ENCODE measurements at regions not wholly inside any gene's neighbourhood (a gene's known extent, or its start where the extent isn't known, plus 50 kb on each side); places are given as distances from the start of the nearest gene placed in this dataset.
"Not testable (repeated sequence)": the region's sequence is repeated elsewhere in the genome, so short reads cannot be mapped to it uniquely, and the experiment has no call there.

DNA sequence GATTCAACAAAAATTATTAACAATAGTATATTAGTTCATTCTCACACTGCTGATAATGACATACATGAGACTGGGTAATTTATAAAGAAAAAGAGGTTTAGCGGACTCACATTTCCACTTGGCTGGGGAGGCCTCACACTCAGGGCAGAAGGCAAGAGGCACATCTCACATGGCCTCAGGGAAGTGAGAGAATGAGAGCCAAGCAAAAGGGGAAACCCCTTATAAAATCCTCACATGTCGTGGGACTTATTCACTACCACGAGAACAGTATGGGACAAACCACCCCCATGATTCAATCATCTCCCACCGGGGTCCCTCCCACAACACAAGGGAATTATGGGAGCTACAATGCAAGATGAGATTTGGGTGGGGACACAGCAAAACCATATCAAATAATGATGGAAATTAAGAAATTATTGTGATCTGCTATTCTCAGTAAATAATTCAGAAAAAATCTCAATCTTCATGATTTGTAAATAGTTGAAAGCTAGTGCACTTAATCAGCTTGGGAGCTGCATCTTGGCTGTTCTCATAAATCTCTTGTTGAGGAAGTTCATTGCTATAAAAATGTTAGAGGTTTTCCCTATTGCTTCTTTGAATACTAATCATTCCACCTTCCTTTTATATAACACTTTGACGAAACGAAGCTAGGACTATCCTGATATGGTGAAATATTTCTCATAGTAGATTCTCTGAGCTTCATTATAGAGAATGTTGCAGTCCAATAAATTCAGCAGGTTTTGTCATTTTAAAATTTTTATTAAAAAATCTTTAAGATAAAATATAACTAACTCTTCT lies 179.2 kb downstream of the SPDYE17 start:
- TF ChIP-seq, protein P1, sequence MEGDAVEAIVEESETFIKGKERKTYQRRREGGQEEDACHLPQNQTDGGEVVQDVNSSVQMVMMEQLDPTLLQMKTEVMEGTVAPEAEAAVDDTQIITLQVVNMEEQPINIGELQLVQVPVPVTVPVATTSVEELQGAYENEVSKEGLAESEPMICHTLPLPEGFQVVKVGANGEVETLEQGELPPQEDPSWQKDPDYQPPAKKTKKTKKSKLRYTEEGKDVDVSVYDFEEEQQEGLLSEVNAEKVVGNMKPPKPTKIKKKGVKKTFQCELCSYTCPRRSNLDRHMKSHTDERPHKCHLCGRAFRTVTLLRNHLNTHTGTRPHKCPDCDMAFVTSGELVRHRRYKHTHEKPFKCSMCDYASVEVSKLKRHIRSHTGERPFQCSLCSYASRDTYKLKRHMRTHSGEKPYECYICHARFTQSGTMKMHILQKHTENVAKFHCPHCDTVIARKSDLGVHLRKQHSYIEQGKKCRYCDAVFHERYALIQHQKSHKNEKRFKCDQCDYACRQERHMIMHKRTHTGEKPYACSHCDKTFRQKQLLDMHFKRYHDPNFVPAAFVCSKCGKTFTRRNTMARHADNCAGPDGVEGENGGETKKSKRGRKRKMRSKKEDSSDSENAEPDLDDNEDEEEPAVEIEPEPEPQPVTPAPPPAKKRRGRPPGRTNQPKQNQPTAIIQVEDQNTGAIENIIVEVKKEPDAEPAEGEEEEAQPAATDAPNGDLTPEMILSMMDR (IDR thresholded peaks at IDR 0.05; ENCODE audit: low read depth, low read length) = not testable (repeated sequence)
- TF ChIP-seq POLR2A (IDR thresholded peaks at IDR 0.05; ENCODE audit: extremely low read depth, insufficient read length) = not testable (repeated sequence)

Data from NB4 (cell line).